ENCODE measurements at regions not wholly inside any gene's neighbourhood (a gene's known extent, or its start where the extent isn't known, plus 50 kb on each side); places are given as distances from the start of the nearest gene placed in this dataset.

GRCh38 chr10:58894929-58895328 lies 281.5 kb upstream of the PHYHIPL start:
- DNase-seq (ENCODE audit: low spot score), result no peak
- ChIA-PET CTCF (interaction anchor here (0.6 kb wide), 1 partner anchor 909 kb away, joined by 3 read pairs; no protein-coding TSS in a partner anchor), POLR2A (ENCODE audit: low non-redundant PET) (no interaction called here)
- no peak overlapping the region for H3K27ac ChIP-seq
- TF ChIP-seq CTCF (conservative IDR thresholded peaks at IDR 0.05; ENCODE audit: low read depth), result no peak

GRCh38 chr10:58896229-58896628 lies 280.2 kb upstream of the PHYHIPL start:
- DNase-seq (ENCODE audit: low spot score), result no peak
- POLR2A ChIA-PET (ENCODE audit: low non-redundant PET), result no interaction called here
- CTCF ChIA-PET, result no interaction called here
- no peak for TF ChIP-seq CTCF (conservative IDR thresholded peaks at IDR 0.05; ENCODE audit: low read depth)
- no peak overlapping the region for H3K27ac ChIP-seq

- no peak for DNase-seq (ENCODE audit: low spot score)
- CTCF ChIA-PET, result no interaction called here
- POLR2A ChIA-PET (ENCODE audit: low non-redundant PET), result no interaction called here
- no peak for TF ChIP-seq CTCF (conservative IDR thresholded peaks at IDR 0.05; ENCODE audit: low read depth)
- no peak overlapping the region for H3K27ac ChIP-seq
Observed at GRCh38 chr10:58897236-58897635, 279.2 kb upstream of the PHYHIPL start.

GRCh38 chr10:58897708-58898107 lies 278.7 kb upstream of the PHYHIPL start:
- CTCF ChIA-PET, result no interaction called here
- no peak for TF ChIP-seq CTCF (conservative IDR thresholded peaks at IDR 0.05; ENCODE audit: low read depth)
- POLR2A ChIA-PET (ENCODE audit: low non-redundant PET), result no interaction called here
- H3K27ac ChIP-seq, result no peak overlapping the region
- no peak for DNase-seq (ENCODE audit: low spot score)

GRCh38 chr10:58898854-58899573 lies 277.4 kb upstream of the PHYHIPL start:
- H3K27ac ChIP-seq, result no peak overlapping the region
- DNase-seq (ENCODE audit: low spot score), result no peak
- no peak for TF ChIP-seq CTCF (conservative IDR thresholded peaks at IDR 0.05; ENCODE audit: low read depth)
- POLR2A ChIA-PET (ENCODE audit: low non-redundant PET), result no interaction called here
- CTCF ChIA-PET, result no interaction called here

- CTCF ChIA-PET, result interaction anchor here (0.7 kb wide), 1 partner anchor 153 kb away, joined by 5 read pairs; no protein-coding TSS in a partner anchor
Observed at GRCh38 chr10:58901092-58901646, 275.3 kb upstream of the PHYHIPL start.

More at GRCh38 chr10:58901092-58901646, 275.3 kb upstream of the PHYHIPL start:
- H3K27ac ChIP-seq, result no peak overlapping the region
- DNase-seq (ENCODE audit: low spot score), result no peak
- TF ChIP-seq CTCF (conservative IDR thresholded peaks at IDR 0.05; ENCODE audit: low read depth), result no peak
- POLR2A ChIA-PET (ENCODE audit: low non-redundant PET), result no interaction called here

All from RWPE1 (cell line).